Eye (tissue), 1 donor: ENCODE measurements at regions not wholly inside any gene's neighbourhood (a gene's known extent, or its start where the extent isn't known, plus 50 kb on each side); places are given as distances from the start of the nearest gene placed in this dataset.

Source experiments
- DNase-seq: peaks from one replicate; pipeline ENCODE4 v3.0.0-alpha.2; 2015

- peak; percentile 6 for DNase-seq
Observed at GRCh38 chr6:41404182-41404845, 68.9 kb downstream of the NCR2 start.

- DNase-seq = no peak
Observed at GRCh38 chr6:41405941-41406727, 70.7 kb downstream of the NCR2 start.

GRCh38 chr6:41406728-41407489 is 71.5 kb downstream of the NCR2 start:
- peak; percentile 65 for DNase-seq

- peak; percentile 83 for DNase-seq
Observed at GRCh38 chr6:41408576-41408975, 73.2 kb downstream of the NCR2 start.

GRCh38 chr6:41408982-41409381 is 73.6 kb downstream of the NCR2 start:
- peak; percentile 91 for DNase-seq

GRCh38 chr6:41409489-41409888 is 74.1 kb downstream of the NCR2 start:
- no peak for DNase-seq

GRCh38 chr6:41411961-41412360 is 76.6 kb downstream of the NCR2 start:
- no peak for DNase-seq

GRCh38 chr6:41413250-41413649 is 77.8 kb downstream of the NCR2 start:
- no peak for DNase-seq

GRCh38 chr6:41416501-41416837 is 81.1 kb downstream of the NCR2 start:
- DNase-seq = no peak

GRCh38 chr6:41418741-41419140 is 83.3 kb downstream of the NCR2 start:
- no peak for DNase-seq

- no peak for DNase-seq
Observed at GRCh38 chr6:41419385-41419784, 84.0 kb downstream of the NCR2 start.

GRCh38 chr6:41420186-41420585 is 84.8 kb downstream of the NCR2 start:
- DNase-seq = no peak

GRCh38 chr6:41422161-41422560 is 86.8 kb downstream of the NCR2 start:
- no peak for DNase-seq

GRCh38 chr6:41423002-41423401 is 87.6 kb downstream of the NCR2 start:
- DNase-seq = no peak

- peak; percentile 96 for DNase-seq
Observed at GRCh38 chr6:41424370-41425058, 89.1 kb downstream of the NCR2 start.

GRCh38 chr6:41425511-41425910 is 90.1 kb downstream of the NCR2 start:
- no peak for DNase-seq

- peak; percentile 56 for DNase-seq
Observed at GRCh38 chr6:41426438-41426851, 91.0 kb downstream of the NCR2 start.

GRCh38 chr6:41426888-41427641 is 91.7 kb downstream of the NCR2 start:
- DNase-seq = no peak

GRCh38 chr6:41427642-41428335 is 92.4 kb downstream of the NCR2 start:
- peak; percentile 65 for DNase-seq

GRCh38 chr6:41428336-41428995 is 93.1 kb downstream of the NCR2 start:
- DNase-seq = peak; percentile 60

- no peak for DNase-seq
Observed at GRCh38 chr6:41428996-41429421, 93.6 kb downstream of the NCR2 start.
